Lower lobe of right lung (tissue), 2 donors: ENCODE measurements at regions not wholly inside any gene's neighbourhood (a gene's known extent, or its start where the extent isn't known, plus 50 kb on each side); places are given as distances from the start of the nearest gene placed in this dataset.

Experiments
- ATAC-seq, 2 donors: fragments of 200-7000 bp; cut with Tn5 transposase; one replicate each; pipeline ENCODE4 v1.9.1; 2020 to 2022; ENCODE audit warnings: mild to moderate bottlenecking in 2 of 2, moderate library complexity in 2 of 2
- DNase-seq: peaks from one replicate; pipeline ENCODE4 v3.0.0-alpha.2; 2020
- H3K27ac ChIP-seq: fragments of 200-600 bp; one replicate; pipeline ENCODE4 v1.8.0; 2022
- H3K27me3 ChIP-seq: fragments of 200-600 bp; one replicate; pipeline ENCODE4 v1.8.0; 2022; ENCODE audit warnings: low read depth
- H3K36me3 ChIP-seq: fragments of 200-600 bp; one replicate; pipeline ENCODE4 v1.8.0; 2022; ENCODE audit warnings: mild to moderate bottlenecking
- H3K4me1 ChIP-seq: fragments of 200-600 bp; one replicate; pipeline ENCODE4 v1.8.0; 2022
- H3K4me3 ChIP-seq: fragments of 200-600 bp; one replicate; pipeline ENCODE4 v1.8.0; 2022; ENCODE audit warnings: mild to moderate bottlenecking
- H3K9me3 ChIP-seq: fragments of 200-600 bp; one replicate; pipeline ENCODE4 v1.8.0; 2022
- intact Hi-C: fragments of 100-400 bp; cut with DNase I; formaldehyde crosslinking; loops from one replicate; pipeline ENCODE4 v1.11.0; 2022
- TF ChIP-seq, protein P1 (sequence below): fragments of 200-600 bp; IDR thresholded peaks from one replicate; pipeline ENCODE4 v1.8.0; 2022; ENCODE audit warnings: antibody characterized with exemption, mild to moderate bottlenecking
- donor health status: DM: no; HTN: yes; CAD: no; lungs with severe emphysema.

DNA sequence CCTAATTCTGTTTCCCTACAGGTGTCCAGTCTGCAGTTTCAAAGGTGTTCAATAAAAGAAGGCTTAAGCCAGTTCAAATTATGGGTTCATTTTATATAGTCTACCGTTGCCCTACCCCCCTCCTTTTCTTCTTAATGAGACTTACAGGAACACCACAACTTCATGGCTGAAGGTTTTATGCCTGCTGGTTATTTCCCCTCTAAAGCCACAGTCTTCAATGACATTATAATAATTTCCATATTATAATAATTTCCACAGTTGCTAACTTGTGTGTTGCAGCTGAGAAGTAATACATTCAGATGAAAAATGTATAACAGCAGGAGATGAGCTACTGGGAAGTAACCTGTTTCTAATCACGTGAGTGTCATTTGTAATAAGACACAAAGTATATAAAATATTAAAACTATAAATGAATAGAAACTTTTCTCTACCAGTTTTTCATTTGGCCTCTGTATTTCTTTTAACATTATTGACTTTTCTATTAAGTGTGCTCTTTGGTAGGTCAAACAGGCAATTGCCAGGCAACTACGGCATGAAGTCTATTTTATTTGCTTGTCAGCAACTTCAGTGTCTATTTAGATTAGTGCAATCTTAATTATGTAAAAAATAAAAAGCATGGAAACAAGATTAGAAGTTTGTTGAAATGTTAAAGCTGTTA lies 120.5 kb upstream of the HMHB1 start:
- Histone ChIP-seq H3K9me3 (no peaks in the 10 kb centered on the region), H3K36me3 (no peaks in the 10 kb centered on the region), H3K4me1 (no peaks in the 10 kb centered on the region), H3K27me3 (no peaks in the 10 kb centered on the region), H3K27ac (no peak overlapping the region), H3K4me3 (no peak overlapping the region)
- intact Hi-C loops: no loop called here
- ATAC-seq (no peak), DNase-seq (no peak)
- TF ChIP-seq, protein P1, sequence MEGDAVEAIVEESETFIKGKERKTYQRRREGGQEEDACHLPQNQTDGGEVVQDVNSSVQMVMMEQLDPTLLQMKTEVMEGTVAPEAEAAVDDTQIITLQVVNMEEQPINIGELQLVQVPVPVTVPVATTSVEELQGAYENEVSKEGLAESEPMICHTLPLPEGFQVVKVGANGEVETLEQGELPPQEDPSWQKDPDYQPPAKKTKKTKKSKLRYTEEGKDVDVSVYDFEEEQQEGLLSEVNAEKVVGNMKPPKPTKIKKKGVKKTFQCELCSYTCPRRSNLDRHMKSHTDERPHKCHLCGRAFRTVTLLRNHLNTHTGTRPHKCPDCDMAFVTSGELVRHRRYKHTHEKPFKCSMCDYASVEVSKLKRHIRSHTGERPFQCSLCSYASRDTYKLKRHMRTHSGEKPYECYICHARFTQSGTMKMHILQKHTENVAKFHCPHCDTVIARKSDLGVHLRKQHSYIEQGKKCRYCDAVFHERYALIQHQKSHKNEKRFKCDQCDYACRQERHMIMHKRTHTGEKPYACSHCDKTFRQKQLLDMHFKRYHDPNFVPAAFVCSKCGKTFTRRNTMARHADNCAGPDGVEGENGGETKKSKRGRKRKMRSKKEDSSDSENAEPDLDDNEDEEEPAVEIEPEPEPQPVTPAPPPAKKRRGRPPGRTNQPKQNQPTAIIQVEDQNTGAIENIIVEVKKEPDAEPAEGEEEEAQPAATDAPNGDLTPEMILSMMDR: no peak

DNA sequence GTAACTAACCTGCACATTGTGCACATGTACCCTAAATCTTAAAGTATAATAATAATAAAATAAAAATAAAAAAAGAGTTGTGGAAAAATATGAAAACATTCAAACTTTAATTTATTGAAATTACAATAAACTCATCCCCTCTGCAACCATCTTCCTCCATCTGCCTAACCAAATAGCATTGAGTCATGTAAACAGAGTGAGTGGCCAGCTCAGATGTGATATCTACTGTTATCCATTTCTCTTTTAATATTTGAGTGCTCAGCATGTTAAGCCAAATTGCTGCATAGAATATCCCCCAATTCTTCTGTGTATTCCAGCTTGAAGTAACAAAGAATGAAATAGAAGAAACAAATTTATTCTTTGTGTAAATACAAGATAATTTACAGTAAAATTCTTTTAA lies 124.4 kb upstream of the HMHB1 start:
- DNase-seq (no peak), ATAC-seq (no peak)
- Histone ChIP-seq H3K9me3 (no peaks in the 10 kb centered on the region), H3K4me1 (no peaks in the 10 kb centered on the region), H3K4me3 (no peak overlapping the region), H3K27me3 (no peaks in the 10 kb centered on the region), H3K36me3 (no peaks in the 10 kb centered on the region), H3K27ac (no peak overlapping the region)
- TF ChIP-seq, protein P1: no peak
- intact Hi-C loops: no loop called here

DNA sequence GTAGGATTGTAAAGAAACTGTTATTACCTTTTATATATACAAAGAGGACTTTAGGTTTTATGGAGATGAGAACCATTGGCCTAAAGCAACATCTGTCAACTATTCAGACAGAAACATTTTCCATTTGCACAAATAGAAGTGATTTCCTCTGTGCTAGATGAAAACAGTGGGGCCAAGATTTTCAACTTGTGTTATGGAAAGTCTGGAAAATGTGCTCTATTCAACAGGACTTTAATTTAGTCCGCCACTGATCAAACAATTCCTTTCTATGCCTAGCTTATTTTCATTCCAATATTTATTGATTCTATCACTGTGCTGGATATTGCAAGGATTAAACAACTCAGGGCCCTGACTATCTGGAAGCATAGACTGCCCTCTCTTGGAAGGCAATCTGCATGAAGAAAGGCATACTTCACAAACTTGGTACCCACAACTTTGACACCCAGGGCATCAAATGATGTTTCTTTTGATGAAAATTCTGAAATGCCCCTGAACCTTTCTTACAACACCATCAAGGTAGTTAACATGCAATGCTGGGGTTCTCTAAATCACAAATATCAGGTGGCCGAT lies 126.6 kb upstream of the HMHB1 start:
- Histone ChIP-seq H3K27ac (no peak overlapping the region), H3K4me3 (no peak overlapping the region), H3K4me1 (no peaks in the 10 kb centered on the region), H3K9me3 (no peaks in the 10 kb centered on the region), H3K27me3 (no peaks in the 10 kb centered on the region), H3K36me3 (no peaks in the 10 kb centered on the region)
- TF ChIP-seq, protein P1: no peak
- no peak for DNase-seq
- peak in 1 of 2 donors; percentile 61 for ATAC-seq
- intact Hi-C loops: no loop called here

DNA sequence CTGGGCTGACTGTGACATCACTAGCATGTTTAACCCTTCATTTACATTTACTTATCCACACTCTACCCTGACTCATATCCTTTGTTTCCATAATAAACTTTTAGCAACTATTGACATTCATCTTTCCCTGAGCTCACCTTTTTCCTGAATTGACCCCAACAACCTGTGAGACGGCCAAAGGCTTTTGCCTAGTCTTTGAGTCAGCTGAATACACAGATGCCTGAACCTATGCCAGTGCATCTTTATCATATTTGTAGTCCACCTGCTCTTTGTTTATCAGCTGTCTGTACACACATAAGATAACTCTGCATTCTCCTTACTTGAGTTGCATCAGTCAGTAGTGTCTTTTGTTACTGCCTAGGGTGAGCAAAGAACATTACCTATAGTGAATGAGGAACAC lies 128.5 kb upstream of the HMHB1 start:
- Histone ChIP-seq H3K36me3 (no peaks in the 10 kb centered on the region), H3K4me3 (no peak overlapping the region), H3K9me3 (no peaks in the 10 kb centered on the region), H3K27me3 (no peaks in the 10 kb centered on the region), H3K4me1 (no peaks in the 10 kb centered on the region), H3K27ac (no peak overlapping the region)
- intact Hi-C loops: no loop called here
- no peak for DNase-seq
- TF ChIP-seq, protein P1: no peak
- ATAC-seq: no peak

DNA sequence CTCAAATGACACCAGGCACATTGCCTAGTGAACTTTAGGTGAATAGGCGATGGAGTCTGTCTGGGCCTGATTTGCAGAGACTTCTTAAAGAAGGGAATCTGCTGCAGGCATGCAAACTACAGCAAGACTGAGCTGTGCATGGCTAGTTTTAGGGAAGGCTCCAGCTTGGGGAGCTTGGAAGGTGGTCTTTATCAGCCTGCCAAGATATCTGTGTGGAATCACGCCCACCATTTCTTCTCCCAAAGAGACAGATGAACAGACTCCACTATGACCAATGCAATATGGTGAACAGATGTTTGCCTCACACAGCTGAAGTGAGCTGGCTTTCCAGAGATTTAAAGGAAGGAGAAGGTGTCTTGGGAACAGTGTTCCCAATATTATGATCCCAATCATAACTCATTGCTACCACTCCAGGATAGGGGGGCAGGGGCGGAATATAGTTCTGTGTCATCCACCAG lies 129.0 kb upstream of the HMHB1 start:
- intact Hi-C loops: no loop called here
- Histone ChIP-seq H3K4me3 (no peak overlapping the region), H3K27ac (no peak overlapping the region), H3K27me3 (no peaks in the 10 kb centered on the region), H3K36me3 (no peaks in the 10 kb centered on the region), H3K4me1 (no peaks in the 10 kb centered on the region), H3K9me3 (no peaks in the 10 kb centered on the region)
- no peak for ATAC-seq
- TF ChIP-seq, protein P1: no peak
- DNase-seq: no peak
